ENCODE measurements at regions not wholly inside any gene's neighbourhood (a gene's known extent, or its start where the extent isn't known, plus 50 kb on each side); places are given as distances from the start of the nearest gene placed in this dataset.

DNA sequence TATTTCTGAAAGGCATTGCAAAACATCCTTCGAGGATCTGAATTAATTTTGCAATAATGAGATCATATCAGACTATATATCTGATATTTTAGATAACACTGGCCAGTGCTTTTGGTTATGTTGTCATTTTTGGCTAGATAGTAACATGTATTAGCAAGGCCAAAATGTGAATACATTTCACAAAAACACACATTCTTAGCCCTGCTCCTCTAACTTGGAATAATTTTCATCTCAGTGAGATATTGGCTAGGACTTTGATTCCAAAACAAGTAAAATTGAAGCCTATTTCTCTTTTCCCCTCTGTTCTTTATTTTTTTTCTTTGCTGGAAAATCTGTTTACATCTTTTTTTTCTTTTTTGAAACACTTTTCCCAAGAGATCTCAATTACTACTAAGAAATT is 466.8 kb upstream of the CDH4 start:
- no peak overlapping the region for H3K27ac ChIP-seq (ENCODE audit: low read depth, low read length)
- no peaks in the 10 kb centered on the region for H3K27me3 ChIP-seq (ENCODE audit: insufficient read depth, low read length)
- Mint-ChIP-seq H3K4me3 (ENCODE audit: unreplicated experiment) (no peak overlapping the region), H3K27ac (ENCODE audit: unreplicated experiment) (no peak overlapping the region), H3K4me1 (ENCODE audit: low read depth, unreplicated experiment) (peaks cover 3% of the 10 kb centered on the region), H3K9me3 (ENCODE audit: unreplicated experiment) (peaks cover 4% of the 10 kb centered on the region), H3K36me3 (ENCODE audit: low read depth, unreplicated experiment) (no peaks in the 10 kb centered on the region), H3K27me3 (ENCODE audit: low read depth, unreplicated experiment) (peaks cover 15% of the 10 kb centered on the region)
- DNase-seq (ENCODE audit: low read depth) (no peak), FAIRE-seq (no peak)
- no peak overlapping the region for H3K9ac ChIP-seq (ENCODE audit: low read length)
- H3K4me1 ChIP-seq (ENCODE audit: insufficient read depth, low read length): no peaks in the 10 kb centered on the region
- no peaks in the 10 kb centered on the region for H4K20me1 ChIP-seq (ENCODE audit: insufficient read depth, low read length)
- H2AFZ ChIP-seq (ENCODE audit: low read depth, low read length): no peak overlapping the region
- no peak overlapping the region for H3K4me2 ChIP-seq (ENCODE audit: low read length)
- H3K36me3 ChIP-seq (ENCODE audit: insufficient read depth, low read length): no peaks in the 10 kb centered on the region
- TF ChIP-seq EZH2 (IDR thresholded peaks at IDR 0.05; ENCODE audit: insufficient read depth, low read length): no peak
- TF ChIP-seq, protein P1, sequence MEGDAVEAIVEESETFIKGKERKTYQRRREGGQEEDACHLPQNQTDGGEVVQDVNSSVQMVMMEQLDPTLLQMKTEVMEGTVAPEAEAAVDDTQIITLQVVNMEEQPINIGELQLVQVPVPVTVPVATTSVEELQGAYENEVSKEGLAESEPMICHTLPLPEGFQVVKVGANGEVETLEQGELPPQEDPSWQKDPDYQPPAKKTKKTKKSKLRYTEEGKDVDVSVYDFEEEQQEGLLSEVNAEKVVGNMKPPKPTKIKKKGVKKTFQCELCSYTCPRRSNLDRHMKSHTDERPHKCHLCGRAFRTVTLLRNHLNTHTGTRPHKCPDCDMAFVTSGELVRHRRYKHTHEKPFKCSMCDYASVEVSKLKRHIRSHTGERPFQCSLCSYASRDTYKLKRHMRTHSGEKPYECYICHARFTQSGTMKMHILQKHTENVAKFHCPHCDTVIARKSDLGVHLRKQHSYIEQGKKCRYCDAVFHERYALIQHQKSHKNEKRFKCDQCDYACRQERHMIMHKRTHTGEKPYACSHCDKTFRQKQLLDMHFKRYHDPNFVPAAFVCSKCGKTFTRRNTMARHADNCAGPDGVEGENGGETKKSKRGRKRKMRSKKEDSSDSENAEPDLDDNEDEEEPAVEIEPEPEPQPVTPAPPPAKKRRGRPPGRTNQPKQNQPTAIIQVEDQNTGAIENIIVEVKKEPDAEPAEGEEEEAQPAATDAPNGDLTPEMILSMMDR (IDR thresholded peaks at IDR 0.05; ENCODE audit: insufficient read depth, low read depth, low read length): no peak
- H3K79me2 ChIP-seq (ENCODE audit: insufficient read depth, low read length): no peaks in the 10 kb centered on the region
- no peaks in the 10 kb centered on the region for H3K9me3 ChIP-seq (ENCODE audit: insufficient read depth, low read depth, low read length)
- H3K4me3 ChIP-seq (ENCODE audit: insufficient read depth, low read depth, low read length): no peak overlapping the region

DNA sequence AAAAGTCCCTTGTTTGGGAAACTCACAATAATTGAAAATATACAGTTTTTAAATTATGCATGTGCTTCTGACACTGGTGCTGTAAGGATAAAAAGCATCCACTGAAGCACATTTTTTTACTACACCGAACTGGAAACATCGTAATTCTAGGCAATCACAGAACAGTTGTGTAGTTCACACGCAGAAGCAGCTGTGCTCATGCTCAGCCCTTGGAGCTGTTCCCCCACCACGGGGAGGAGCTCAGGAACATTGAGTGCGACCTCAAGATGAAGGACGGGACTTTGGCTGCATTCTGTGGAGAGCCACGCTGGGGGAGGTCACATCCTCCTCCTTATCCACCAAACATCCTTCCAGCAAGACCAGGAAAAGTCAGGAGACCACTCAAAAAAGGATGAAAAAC is 466.3 kb upstream of the CDH4 start:
- no peak overlapping the region for H3K27ac Mint-ChIP-seq (ENCODE audit: unreplicated experiment)
- peaks cover 18% of the 10 kb centered on the region for H3K27me3 Mint-ChIP-seq (ENCODE audit: low read depth, unreplicated experiment)
- H3K36me3 Mint-ChIP-seq (ENCODE audit: low read depth, unreplicated experiment): no peaks in the 10 kb centered on the region
- Histone ChIP-seq H3K27ac (ENCODE audit: low read depth, low read length) (no peak overlapping the region), H3K27me3 (ENCODE audit: insufficient read depth, low read length) (no peaks in the 10 kb centered on the region), H2AFZ (ENCODE audit: low read depth, low read length) (no peak overlapping the region), H4K20me1 (ENCODE audit: insufficient read depth, low read length) (no peaks in the 10 kb centered on the region), H3K4me1 (ENCODE audit: insufficient read depth, low read length) (no peaks in the 10 kb centered on the region), H3K9ac (ENCODE audit: low read length) (no peak overlapping the region), H3K79me2 (ENCODE audit: insufficient read depth, low read length) (no peaks in the 10 kb centered on the region), H3K4me2 (ENCODE audit: low read length) (no peak overlapping the region), H3K36me3 (ENCODE audit: insufficient read depth, low read length) (no peaks in the 10 kb centered on the region), H3K4me3 (ENCODE audit: insufficient read depth, low read depth, low read length) (no peak overlapping the region), H3K9me3 (ENCODE audit: insufficient read depth, low read depth, low read length) (no peaks in the 10 kb centered on the region)
- peaks cover 3% of the 10 kb centered on the region for H3K9me3 Mint-ChIP-seq (ENCODE audit: unreplicated experiment)
- H3K4me3 Mint-ChIP-seq (ENCODE audit: unreplicated experiment): no peak overlapping the region
- FAIRE-seq (no peak), DNase-seq (ENCODE audit: low read depth) (no peak)
- peaks cover 3% of the 10 kb centered on the region for H3K4me1 Mint-ChIP-seq (ENCODE audit: low read depth, unreplicated experiment)
- TF ChIP-seq, protein P1 (IDR thresholded peaks at IDR 0.05; ENCODE audit: insufficient read depth, low read depth, low read length): no peak

DNA sequence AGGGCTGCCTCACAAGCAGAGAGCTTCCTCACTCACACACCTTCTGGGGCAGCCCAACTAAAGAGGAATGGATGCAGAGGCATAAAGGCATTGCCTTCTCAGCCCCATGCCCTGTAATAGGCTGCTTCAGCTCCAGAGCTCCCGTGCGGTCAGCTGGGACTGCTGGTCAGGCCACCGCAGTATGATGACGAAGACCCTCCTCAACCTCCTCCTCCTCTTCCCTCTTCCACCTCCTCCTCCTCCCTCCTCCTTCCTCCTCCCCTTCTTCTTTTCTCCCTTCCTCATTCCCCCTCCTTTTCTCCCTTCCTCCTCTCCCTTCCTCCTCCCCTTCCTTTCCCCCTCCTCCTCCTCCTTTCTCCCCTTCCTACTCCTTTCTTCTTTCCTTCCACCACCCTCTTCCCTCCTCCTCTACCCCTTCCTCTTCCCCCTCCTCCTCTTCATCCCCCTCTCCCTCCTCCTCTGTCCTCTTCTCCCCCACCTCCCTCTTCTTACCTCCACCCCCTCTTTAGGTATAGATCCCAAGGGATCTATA is 465.3 kb upstream of the CDH4 start:
- H4K20me1 ChIP-seq (ENCODE audit: insufficient read depth, low read length): no peaks in the 10 kb centered on the region
- H3K9me3 ChIP-seq (ENCODE audit: insufficient read depth, low read depth, low read length): no peaks in the 10 kb centered on the region
- Mint-ChIP-seq H3K4me3 (ENCODE audit: unreplicated experiment) (no peak overlapping the region), H3K36me3 (ENCODE audit: low read depth, unreplicated experiment) (no peaks in the 10 kb centered on the region), H3K4me1 (ENCODE audit: low read depth, unreplicated experiment) (peaks cover 3% of the 10 kb centered on the region), H3K9me3 (ENCODE audit: unreplicated experiment) (peaks cover 3% of the 10 kb centered on the region), H3K27me3 (ENCODE audit: low read depth, unreplicated experiment) (peaks cover 25% of the 10 kb centered on the region), H3K27ac (ENCODE audit: unreplicated experiment) (no peak overlapping the region)
- no peaks in the 10 kb centered on the region for H3K79me2 ChIP-seq (ENCODE audit: insufficient read depth, low read length)
- no peaks in the 10 kb centered on the region for H3K36me3 ChIP-seq (ENCODE audit: insufficient read depth, low read length)
- no peak overlapping the region for H3K9ac ChIP-seq (ENCODE audit: low read length)
- H3K27me3 ChIP-seq (ENCODE audit: insufficient read depth, low read length): no peaks in the 10 kb centered on the region
- H3K4me3 ChIP-seq (ENCODE audit: insufficient read depth, low read depth, low read length): no peak overlapping the region
- no peak for TF ChIP-seq EZH2 (IDR thresholded peaks at IDR 0.05; ENCODE audit: insufficient read depth, low read length)
- no peak overlapping the region for H3K4me2 ChIP-seq (ENCODE audit: low read length)
- no peak overlapping the region for H3K27ac ChIP-seq (ENCODE audit: low read depth, low read length)
- FAIRE-seq: no peak
- no peaks in the 10 kb centered on the region for H3K4me1 ChIP-seq (ENCODE audit: insufficient read depth, low read length)
- no peak for DNase-seq (ENCODE audit: low read depth)
- H2AFZ ChIP-seq (ENCODE audit: low read depth, low read length): no peak overlapping the region

Data from astrocyte (in vitro differentiated cells and primary cell).